K562 (cell line): ENCODE measurements at regions not wholly inside any gene's neighbourhood (a gene's known extent, or its start where the extent isn't known, plus 50 kb on each side); places are given as distances from the start of the nearest gene placed in this dataset.

Experiments used
- ATAC-seq: fragments of 200-7000 bp; cut with Tn5 transposase; 3 replicates; pipeline ENCODE4 v1.9.1; 2020; ENCODE audit warnings: moderate library complexity
- BruUV-seq: library from RNA; stranded (reverse); fragments of 400-500 nt; replicated peaks from 2 replicates; lab custom pipeline; 2021; lab: Mats Ljungman, UMichigan
- CTCF ChIA-PET: fragments of 300-600 bp; formaldehyde crosslinking; extraction: SDS; loops from one replicate; lab custom pipeline; 2021; ENCODE audit warnings: low intra/inter-chr PET ratio; lab: Yijun Ruan, JAX
- POLR2A ChIA-PET: fragments of 300-600, 350-650 bp; sonication (Branson Sonifier 250); formaldehyde crosslinking; extraction: SDS; loops from one replicate; lab custom pipeline; 2021; ENCODE audit warnings: antibody characterized with exemption, inconsistent platforms; lab: Yijun Ruan, JAX
- DNase-seq, 4 experiments: peaks; one replicate each; pipeline versions ENCODE4 v3.0.0 to v3.0.0-alpha.2; 2011 to 2018; ENCODE audit warnings: low spot score in 3 of 4, mixed read lengths in 3 of 4; ENCODE audit errors: extremely low read depth in 1 of 4
- FAIRE-seq: peaks from 2 replicates; lab custom pipeline; 2011; peaks lifted over from hg19 to GRCh38; lab: Jason Lieb, UNC
- H2AFZ ChIP-seq: 2 replicates; pipeline ENCODE4 v1.6.0; 2011; ENCODE audit warnings: low read depth, low read length, control low read depth, inconsistent platforms
- H3K27ac ChIP-seq: fragments of 200-600 bp; 3 replicates; pipeline ENCODE4 v1.8.0; 2011; ENCODE audit warnings: low read depth, mild to moderate bottlenecking, control low read depth, inconsistent platforms, low read length, moderate library complexity, mixed read lengths; ENCODE audit errors: extremely low read depth
- H3K27me3 ChIP-seq, 2 experiments: fragments of 300-600 bp in 1 of 2; 2 replicates in 1 of 2; 3 replicates in 1 of 2; pipeline versions ENCODE4 v1.6.0 to v1.8.0; 2011; ENCODE audit warnings: inconsistent platforms in 2 of 2, low read length in 2 of 2, mild to moderate bottlenecking in 1 of 2, mixed read lengths in 1 of 2, moderate library complexity in 1 of 2; ENCODE audit not compliant: control insufficient read depth in 2 of 2, insufficient read depth in 2 of 2
- H3K36me3 ChIP-seq: fragments of 300-600 bp; 3 replicates; pipeline ENCODE4 v1.8.0; 2011; ENCODE audit warnings: mild to moderate bottlenecking, low read length, inconsistent platforms; ENCODE audit not compliant: control insufficient read depth, insufficient read depth
- H3K4me1 ChIP-seq, 2 experiments: fragments of 200-600 bp in 1 of 2; replicated peaks in 1 of 2; 2 replicates in 1 of 2; 3 replicates in 1 of 2; pipeline versions ENCODE4 v1.5.1 to v1.8.0; 2011; ENCODE audit warnings: inconsistent platforms in 2 of 2, low read length in 2 of 2, mild to moderate bottlenecking in 1 of 2, mixed read lengths in 1 of 2, moderate library complexity in 1 of 2; ENCODE audit not compliant: control insufficient read depth in 2 of 2, insufficient read depth in 2 of 2
- H3K4me2 ChIP-seq: 2 replicates; pipeline ENCODE4 v1.6.1; 2011; ENCODE audit warnings: low read length, control low read depth, inconsistent platforms, mixed read lengths; ENCODE audit not compliant: insufficient read depth
- H3K4me3 ChIP-seq: fragments of 200-600 bp; sonication (generic), shearing (Covaris generic); 2 replicates; pipeline ENCODE4 v1.5.1; 2016; ENCODE audit warnings: control low read depth, inconsistent platforms
- H3K79me2 ChIP-seq: fragments of 200-600 bp; 3 replicates; pipeline ENCODE4 v1.8.0; 2011; ENCODE audit warnings: low read length, inconsistent platforms; ENCODE audit not compliant: control insufficient read depth, insufficient read depth
- H3K9ac ChIP-seq, 2 experiments: 2 replicates each; pipeline versions ENCODE4 v1.6.0 to v1.6.1; 2011; ENCODE audit warnings: low read depth in 2 of 2, low read length in 2 of 2, control low read depth in 1 of 2, inconsistent platforms in 1 of 2, mild to moderate bottlenecking in 1 of 2, mixed read lengths in 1 of 2; ENCODE audit not compliant: insufficient read depth in 1 of 2
- H3K9me1 ChIP-seq: one replicate; pipeline ENCODE4 v1.6.0; 2011; ENCODE audit warnings: inconsistent platforms, mild to moderate bottlenecking, low read length, moderate library complexity; ENCODE audit not compliant: control insufficient read depth, insufficient read depth
- H3K9me3 ChIP-seq: replicated peaks from 2 replicates; pipeline ENCODE4 v1.5.1; 2011; ENCODE audit warnings: low read depth, low read length, inconsistent platforms; ENCODE audit not compliant: control insufficient read depth, insufficient read depth
- H4K20me1 ChIP-seq: replicated peaks from 2 replicates; pipeline ENCODE4 v1.6.1; 2011; ENCODE audit warnings: low read length, inconsistent platforms, mixed read lengths; ENCODE audit not compliant: control insufficient read depth, insufficient read depth
- CSDE1 ChIP-seq, 2 experiments: fragments of 450-650 bp; IDR thresholded peaks; 2 replicates each; pipeline ENCODE4 v1.6.1; 2016; ENCODE audit warnings: mild to moderate bottlenecking in 1 of 2
- DLX4 ChIP-seq: fragments of 250-450 bp; sonication (Bioruptor Pico); IDR thresholded peaks from 2 replicates; pipeline ENCODE4 v1.6.1; 2021; ENCODE audit warnings: mild to moderate bottlenecking
- HOMEZ ChIP-seq: fragments of 250-450 bp; sonication (Bioruptor Pico); IDR thresholded peaks from 2 replicates; pipeline ENCODE4 v1.4.0; 2020; ENCODE audit warnings: mild to moderate bottlenecking, moderate library complexity
- JUNB ChIP-seq: fragments of 450-650 bp; formaldehyde crosslinking; conservative IDR thresholded peaks from 2 replicates; pipeline ENCODE4 v1.4.0; 2020; ENCODE audit warnings: mild to moderate bottlenecking
- L3MBTL2 ChIP-seq: fragments of 450-650 bp; IDR thresholded peaks from 2 replicates; pipeline ENCODE4 v1.6.1; 2016; ENCODE audit warnings: mild to moderate bottlenecking, moderate library complexity
- MEF2A ChIP-seq: IDR thresholded peaks from 2 replicates; pipeline ENCODE4 v1.6.1; 2011; ENCODE audit warnings: low read depth, mild to moderate bottlenecking, low read length, moderate library complexity; ENCODE audit not compliant: control insufficient read depth
- RFX1 ChIP-seq: fragments of 450-650 bp; IDR thresholded peaks from 2 replicates; pipeline ENCODE4 v1.6.1; 2016; ENCODE audit warnings: mild to moderate bottlenecking, moderate library complexity
- SMAD1 ChIP-seq: fragments of 150-350 bp; IDR thresholded peaks from 2 replicates; pipeline ENCODE4 v1.6.1; 2014; ENCODE audit warnings: low read length, low read depth; ENCODE audit not compliant: partially characterized antibody
- U2AF2 ChIP-seq: fragments of 200-400 bp; formaldehyde crosslinking; optimal IDR thresholded peaks from 2 replicates; pipeline ENCODE3; 2017; ENCODE audit warnings: low read depth, mild to moderate bottlenecking, low read length
- VEZF1 ChIP-seq: fragments of 200-800 bp; sonication (Bioruptor generic); IDR thresholded peaks from 2 replicates; pipeline ENCODE4 v1.6.1; 2017; ENCODE audit warnings: missing genetic modification characterization, missing compliant biosample characterization
- ZNF124 ChIP-seq: sonication (generic); formaldehyde crosslinking; IDR thresholded peaks from 2 replicates; pipeline ENCODE4 v1.8.1; 2022; ENCODE audit warnings: missing genetic modification reagents
- ZNF507 ChIP-seq: conservative IDR thresholded peaks from 2 replicates; pipeline ENCODE4 v1.6.1; 2017; ENCODE audit warnings: missing genetic modification characterization, missing compliant biosample characterization
- ZNF57 ChIP-seq: fragments of 450-650 bp; formaldehyde crosslinking; IDR thresholded peaks from 2 replicates; pipeline ENCODE4 v1.4.0; 2020; ENCODE audit warnings: mild to moderate bottlenecking, moderate library complexity
- WGBS: fragments of 100-300 bp; shearing (Covaris generic); methylation state at CpG from one replicate; pipeline ENCODE4 v1.1.6; 2016; ENCODE audit warnings: low coverage, mixed read lengths; ENCODE audit not compliant: insufficient coverage; ENCODE audit errors: missing lambda C conversion rate; 5-methylcytosine and 5-hydroxymethylcytosine counted together
- in situ Hi-C: fragments of 300-500 bp; cut with MboI; formaldehyde crosslinking; loops from 4 replicates; pipeline ENCODE4 v1.15.0; 2018; ENCODE audit warnings: inconsistent platforms, mixed read lengths
- intact Hi-C: fragments of 100-400 bp; cut with micrococcal nuclease; formaldehyde crosslinking; loops from 2 replicates; pipeline ENCODE4 v1.14.2; 2022

- H3K27ac ChIP-seq, result no peak overlapping the region
- H3K4me3 ChIP-seq, result no peak overlapping the region
- in situ Hi-C loops, result no loop called here
- ATAC-seq, result no peak
- no peak overlapping the region for H3K9ac ChIP-seq
- H4K20me1 ChIP-seq, result no peaks in the 10 kb centered on the region
- no peaks in the 10 kb centered on the region for H3K27me3 ChIP-seq
- no TSS peak for BruUV-seq
- no peak for DNase-seq
- H3K4me1 ChIP-seq, result no peaks in the 10 kb centered on the region
- 81% methylated on average over 3 of the region's 4 CpGs for WGBS
- H3K9me1 ChIP-seq, result no peaks in the 10 kb centered on the region
- H2AFZ ChIP-seq, result no peak overlapping the region
- H3K36me3 ChIP-seq, result no peaks in the 10 kb centered on the region
- H3K4me2 ChIP-seq, result no peak overlapping the region
- ChIA-PET POLR2A (no interaction called here), CTCF (no interaction called here)
- H3K79me2 ChIP-seq, result no peaks in the 10 kb centered on the region
- FAIRE-seq, result no peak
- intact Hi-C loops, result no loop called here
- TF ChIP-seq MEF2A (no peak), SMAD1 (no peak), CSDE1 (IDR thresholded peaks at IDR 0.05) (no peak), ZNF57 (CRISPR knock-in tag) (no peak), ZNF124 (CRISPR knock-in tag) (no peak), VEZF1 (CRISPR knock-in tag) (no peak), ZNF507 (tag) (no peak), HOMEZ (CRISPR knock-in tag) (no peak), DLX4 (CRISPR knock-in tag) (no peak), U2AF2 (no peak), JUNB (CRISPR knock-in tag) (no peak), RFX1 (no peak), L3MBTL2 (no peak)
- H3K9me3 ChIP-seq, result no peaks in the 10 kb centered on the region
Observed at GRCh38 chr9:73866451-73866850, 630.7 kb upstream of the RORB start.
